ENCODE measurements at regions not wholly inside any gene's neighbourhood (a gene's known extent, or its start where the extent isn't known, plus 50 kb on each side); places are given as distances from the start of the nearest gene placed in this dataset.

DNA sequence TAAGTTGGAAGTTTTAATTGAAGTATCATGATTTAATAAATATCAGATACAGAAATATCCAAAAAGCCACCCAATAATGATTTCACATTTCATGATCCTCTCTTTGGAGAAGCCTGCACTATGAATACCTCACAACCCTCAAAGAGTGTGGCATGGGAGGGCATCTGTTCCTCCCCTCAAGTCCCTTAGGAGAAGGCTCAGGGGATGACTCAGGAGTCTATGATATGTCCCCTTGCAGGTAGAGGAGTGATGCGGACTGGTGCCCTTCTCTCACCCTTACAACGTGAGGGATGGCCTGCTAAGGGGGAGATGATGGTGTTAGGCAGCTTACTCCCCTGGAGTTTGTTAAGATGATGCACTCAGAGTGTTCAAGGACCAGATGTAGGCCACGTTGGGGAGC, 303.3 kb upstream of the DUSP10 start:
- no peak overlapping the region for H3K4me3 Mint-ChIP-seq
- ATAC-seq (ENCODE audit: low read depth in 2 of 2) (no peak), DNase-seq (no peak)
- peak overlapping the region in 1 of 6 donors; percentile 40 for H3K27ac Mint-ChIP-seq
- peaks cover 0 to 5% (median 0%) of the 10 kb centered on the region in 3 donors for H3K4me1 Mint-ChIP-seq
- no peaks in the 10 kb centered on the region for H3K36me3 Mint-ChIP-seq
- no peaks in the 10 kb centered on the region for H3K27me3 Mint-ChIP-seq
- H3K9me3 Mint-ChIP-seq, result no peaks in the 10 kb centered on the region

DNA sequence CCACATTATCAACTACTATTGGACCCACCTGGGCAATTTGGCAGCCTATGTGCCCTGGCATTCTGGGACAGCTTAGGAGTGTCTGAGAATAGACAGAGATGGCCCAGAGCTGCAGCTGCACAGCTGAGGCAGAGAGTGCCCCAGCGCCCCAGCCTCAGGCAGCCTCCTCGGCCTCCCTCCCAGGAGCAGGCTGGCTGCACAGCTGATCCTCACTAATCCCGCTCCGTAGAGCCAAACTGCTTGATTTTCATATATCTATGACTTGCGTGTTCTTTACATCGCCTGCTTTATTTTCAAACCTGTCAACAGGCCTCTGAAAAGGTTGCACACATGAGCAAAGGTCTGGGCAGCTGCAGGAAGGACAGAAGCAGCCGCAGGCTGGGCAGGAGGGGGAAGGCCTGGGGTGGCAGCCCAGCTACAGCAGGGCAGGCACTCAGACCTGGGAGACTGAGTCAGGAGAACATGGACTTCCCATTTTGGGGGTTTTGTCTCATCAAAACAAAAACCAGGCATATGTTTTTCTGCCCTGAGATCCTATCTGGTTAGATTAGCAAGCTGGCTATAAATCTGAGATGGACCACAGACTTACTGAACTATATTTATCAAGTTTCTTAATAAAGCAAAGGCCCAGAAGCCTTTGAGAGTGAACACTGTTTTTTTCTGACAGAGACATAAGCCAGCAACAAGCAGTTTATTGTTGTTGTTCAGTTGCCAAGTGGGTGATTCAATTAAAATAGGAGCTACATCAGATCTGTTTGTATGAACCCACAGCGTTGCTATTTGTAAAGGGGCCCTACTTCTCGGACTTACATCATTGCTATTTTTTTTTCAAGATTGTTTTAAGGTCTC, 301.8 kb upstream of the DUSP10 start:
- Mint-ChIP-seq H3K27me3 (no peaks in the 10 kb centered on the region), H3K9me3 (no peaks in the 10 kb centered on the region), H3K27ac (peak overlapping the region in 1 of 6 donors; percentile 16), H3K36me3 (no peaks in the 10 kb centered on the region), H3K4me3 (no peak overlapping the region), H3K4me1 (no peaks in the 10 kb centered on the region)
- no peak for ATAC-seq (ENCODE audit: low read depth in 2 of 2)
- no peak for DNase-seq

DNA sequence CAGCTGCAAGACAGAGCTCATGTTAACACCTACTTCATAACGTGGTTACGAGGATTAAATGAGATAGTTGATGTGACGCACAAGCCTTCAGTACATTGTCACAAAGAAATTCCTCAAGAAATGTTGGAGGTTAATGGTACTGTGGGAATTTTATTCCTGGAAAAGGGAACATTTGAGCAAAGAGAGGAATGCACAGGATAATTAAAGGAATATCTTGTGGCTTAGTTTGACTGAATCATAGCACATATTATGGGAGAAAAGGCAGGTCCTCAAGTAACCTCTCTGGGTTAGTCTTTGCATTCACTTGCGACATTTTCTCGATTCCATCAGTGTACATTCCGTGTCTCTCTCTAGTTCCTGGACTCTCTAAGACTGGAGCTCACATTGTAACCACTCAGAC, 300.2 kb upstream of the DUSP10 start:
- H3K4me3 Mint-ChIP-seq, result no peak overlapping the region
- no peak overlapping the region for H3K27ac Mint-ChIP-seq
- no peaks in the 10 kb centered on the region for H3K9me3 Mint-ChIP-seq

DNA sequence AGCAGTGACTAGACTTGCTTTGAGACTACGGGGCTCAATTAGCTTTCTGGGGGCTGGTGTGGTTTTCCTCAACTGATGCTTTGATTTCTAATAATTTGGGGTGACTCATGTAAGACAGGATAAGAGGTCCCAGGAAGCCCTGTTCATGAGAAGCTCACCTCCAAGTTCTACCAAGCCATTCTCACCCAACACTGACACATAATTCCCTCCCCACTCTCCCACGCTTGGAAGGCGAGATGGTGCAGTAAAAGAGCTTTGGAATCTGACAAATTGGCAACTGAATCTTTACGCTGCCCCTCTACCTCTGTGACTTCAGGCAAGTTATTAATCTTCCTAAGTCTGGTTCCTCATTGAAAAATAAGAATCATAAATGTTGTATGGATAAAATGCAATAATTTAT, 299.1 kb upstream of the DUSP10 start:
- Mint-ChIP-seq H3K36me3 (no peaks in the 10 kb centered on the region), H3K4me3 (no peak overlapping the region), H3K9me3 (peaks cover 0 to 4% (median 0%) of the 10 kb centered on the region in 7 donors), H3K27me3 (peaks cover under 1 to 9% (median 6%) of the 10 kb centered on the region in 3 donors), H3K4me1 (no peaks in the 10 kb centered on the region), H3K27ac (no peak overlapping the region)
- DNase-seq, result no peak
- ATAC-seq (ENCODE audit: low read depth in 2 of 2), result no peak

More for the DNA sequence above, 300.2 kb upstream of the DUSP10 start:
- peaks cover 0 to 1% (median 0%) of the 10 kb centered on the region in 3 donors for H3K27me3 Mint-ChIP-seq
- DNase-seq, result no peak
- H3K4me1 Mint-ChIP-seq, result no peaks in the 10 kb centered on the region
- H3K36me3 Mint-ChIP-seq, result no peaks in the 10 kb centered on the region
- no peak for ATAC-seq (ENCODE audit: low read depth in 2 of 2)

DNA sequence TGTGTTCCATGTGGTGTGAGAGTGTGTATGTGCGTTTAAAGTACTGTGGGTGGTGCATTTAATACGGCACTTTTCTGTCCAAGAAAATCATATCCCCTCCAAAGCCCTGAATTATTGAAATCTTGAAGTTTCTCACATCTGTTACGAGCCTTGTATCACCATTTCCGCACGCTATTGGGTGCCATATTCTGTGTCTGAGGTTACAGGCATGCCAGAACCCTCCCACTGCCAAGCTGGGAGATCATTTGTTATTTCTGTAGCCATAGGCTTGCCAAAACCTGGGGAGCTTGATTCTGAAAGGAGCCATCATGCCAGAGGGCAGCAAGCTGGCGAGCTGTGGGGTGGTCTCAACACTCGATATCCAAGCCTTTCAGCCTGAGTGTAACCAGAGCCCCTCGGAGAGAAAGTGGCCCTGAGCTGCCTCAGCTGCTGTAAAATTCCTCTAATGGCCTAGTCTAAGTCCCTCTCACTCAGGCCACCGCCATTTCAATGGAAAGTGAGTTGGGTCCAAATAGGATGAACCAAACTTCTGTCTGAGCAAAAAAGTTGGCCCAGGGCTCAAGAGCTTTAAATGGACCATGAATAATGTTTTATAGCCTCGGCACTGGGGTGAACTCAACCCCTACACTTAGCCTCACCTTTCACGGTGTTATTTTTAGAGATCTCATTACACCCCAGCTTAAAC, 298.4 kb upstream of the DUSP10 start:
- no peaks in the 10 kb centered on the region for H3K4me1 Mint-ChIP-seq
- H3K27me3 Mint-ChIP-seq, result peaks cover 5 to 9% (median 6%) of the 10 kb centered on the region in 3 donors
- H3K4me3 Mint-ChIP-seq, result no peak overlapping the region
- peaks cover 0 to 4% (median 0%) of the 10 kb centered on the region in 7 donors for H3K9me3 Mint-ChIP-seq
- no peak for ATAC-seq (ENCODE audit: low read depth in 2 of 2)
- DNase-seq, result no peak
- H3K36me3 Mint-ChIP-seq, result no peaks in the 10 kb centered on the region
- peak overlapping the region in 1 of 6 donors; percentile 5 for H3K27ac Mint-ChIP-seq

DNA sequence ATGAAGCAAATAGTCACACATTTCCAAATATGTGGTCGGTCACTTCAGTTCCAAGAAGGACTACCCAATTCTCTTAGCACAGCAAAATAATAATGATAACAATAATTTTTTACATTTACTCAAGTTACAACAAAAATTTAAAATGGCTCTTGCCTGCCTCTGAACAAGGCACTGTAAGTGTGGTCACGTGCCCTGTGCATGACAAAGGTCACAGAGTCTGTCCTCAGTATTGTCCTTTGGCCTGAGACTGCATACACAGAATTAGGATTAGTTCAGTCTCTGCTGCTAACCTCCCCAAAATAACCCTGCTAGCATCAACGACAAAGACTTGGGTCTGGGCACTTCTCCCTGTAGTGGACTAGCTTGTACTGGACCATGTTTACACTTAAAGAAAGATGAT, 297.1 kb upstream of the DUSP10 start:
- Mint-ChIP-seq H3K27me3 (peaks cover 5 to 9% (median 6%) of the 10 kb centered on the region in 3 donors), H3K36me3 (no peaks in the 10 kb centered on the region), H3K4me1 (no peaks in the 10 kb centered on the region), H3K9me3 (peaks cover 0 to 4% (median 0%) of the 10 kb centered on the region in 7 donors), H3K4me3 (no peak overlapping the region), H3K27ac (no peak overlapping the region)
- DNase-seq (no peak), ATAC-seq (ENCODE audit: low read depth in 2 of 2) (no peak)

DNA sequence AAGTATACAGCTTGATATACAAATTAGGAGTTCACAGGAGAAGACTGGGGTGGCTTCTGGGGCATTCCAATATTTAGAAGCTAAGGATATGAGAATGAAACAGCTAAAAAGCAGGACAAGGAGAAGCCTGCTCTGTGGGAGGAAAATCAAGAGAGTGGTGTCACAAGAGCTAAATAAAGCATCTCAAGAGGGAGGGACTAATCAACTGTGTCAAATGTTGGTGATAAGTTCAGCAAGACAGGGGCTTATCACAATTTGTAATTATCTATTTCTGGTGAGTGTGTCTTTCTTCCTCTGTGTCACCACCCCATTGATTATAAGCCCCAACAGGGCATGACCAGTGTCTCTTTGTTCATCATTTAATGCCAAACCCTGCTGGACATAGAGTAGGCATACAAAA, 295.8 kb upstream of the DUSP10 start:
- peaks cover 5 to 9% (median 6%) of the 10 kb centered on the region in 3 donors for H3K27me3 Mint-ChIP-seq
- peaks cover 0 to 4% (median 0%) of the 10 kb centered on the region in 7 donors for H3K9me3 Mint-ChIP-seq
- no peak overlapping the region for H3K4me3 Mint-ChIP-seq
- H3K4me1 Mint-ChIP-seq, result no peaks in the 10 kb centered on the region
- DNase-seq (no peak), ATAC-seq (ENCODE audit: low read depth in 2 of 2) (no peak)
- no peaks in the 10 kb centered on the region for H3K36me3 Mint-ChIP-seq
- H3K27ac Mint-ChIP-seq, result no peak overlapping the region

DNA sequence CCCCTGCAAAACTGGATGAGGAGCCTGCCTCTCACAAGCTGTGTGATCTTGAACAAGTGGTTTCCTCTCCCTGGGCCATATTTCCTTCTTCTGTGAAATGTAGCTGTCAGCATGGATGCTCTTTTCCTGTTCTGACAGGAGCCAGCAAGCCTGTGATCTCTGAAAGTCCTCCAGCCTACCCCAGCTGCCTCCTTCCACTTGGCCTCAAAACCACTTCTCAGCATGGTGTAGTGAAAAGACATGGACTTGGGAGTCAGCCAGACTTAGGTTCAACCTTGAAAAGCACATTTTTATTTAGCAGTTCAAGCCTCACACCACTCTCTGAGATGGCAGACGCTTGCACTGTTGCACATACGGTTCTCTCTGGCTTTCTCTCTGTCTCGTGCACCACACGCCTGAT, 292.9 kb upstream of the DUSP10 start:
- DNase-seq, result no peak
- H3K4me3 Mint-ChIP-seq, result no peak overlapping the region
- ATAC-seq (ENCODE audit: low read depth in 2 of 2), result no peak
- H3K27ac Mint-ChIP-seq, result no peak overlapping the region
- H3K36me3 Mint-ChIP-seq, result no peaks in the 10 kb centered on the region
- H3K27me3 Mint-ChIP-seq, result peaks cover 5 to 18% (median 6%) of the 10 kb centered on the region in 3 donors
- H3K9me3 Mint-ChIP-seq, result peaks cover 0 to 4% (median 0%) of the 10 kb centered on the region in 7 donors
- H3K4me1 Mint-ChIP-seq, result no peaks in the 10 kb centered on the region

DNA sequence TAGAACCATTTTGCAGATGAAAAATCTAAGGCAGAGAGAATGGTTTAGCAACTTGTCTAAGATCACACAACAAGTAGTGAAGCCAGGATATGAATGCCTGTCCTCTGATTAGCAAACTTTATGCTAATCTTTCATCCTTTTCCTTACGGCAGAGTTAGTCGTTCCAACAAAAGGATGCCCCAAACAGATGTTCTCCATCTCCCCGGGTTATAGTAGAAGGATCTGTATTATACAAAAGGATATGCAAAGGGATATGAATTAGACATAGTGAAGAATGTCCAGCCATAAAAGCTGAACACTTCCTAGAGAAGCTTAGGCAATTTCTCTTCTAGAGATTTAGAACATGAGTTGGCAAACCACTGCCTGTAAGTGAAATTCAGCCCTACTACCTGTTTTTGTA, 291.6 kb upstream of the DUSP10 start:
- H3K9me3 Mint-ChIP-seq, result peaks cover 0 to 4% (median 0%) of the 10 kb centered on the region in 7 donors
- no peaks in the 10 kb centered on the region for H3K36me3 Mint-ChIP-seq
- no peak for ATAC-seq (ENCODE audit: low read depth in 2 of 2)
- no peak overlapping the region for H3K27ac Mint-ChIP-seq
- no peak overlapping the region for H3K4me3 Mint-ChIP-seq
- H3K4me1 Mint-ChIP-seq, result no peaks in the 10 kb centered on the region
- DNase-seq, result no peak
- peaks cover 5 to 18% (median 6%) of the 10 kb centered on the region in 3 donors for H3K27me3 Mint-ChIP-seq

DNA sequence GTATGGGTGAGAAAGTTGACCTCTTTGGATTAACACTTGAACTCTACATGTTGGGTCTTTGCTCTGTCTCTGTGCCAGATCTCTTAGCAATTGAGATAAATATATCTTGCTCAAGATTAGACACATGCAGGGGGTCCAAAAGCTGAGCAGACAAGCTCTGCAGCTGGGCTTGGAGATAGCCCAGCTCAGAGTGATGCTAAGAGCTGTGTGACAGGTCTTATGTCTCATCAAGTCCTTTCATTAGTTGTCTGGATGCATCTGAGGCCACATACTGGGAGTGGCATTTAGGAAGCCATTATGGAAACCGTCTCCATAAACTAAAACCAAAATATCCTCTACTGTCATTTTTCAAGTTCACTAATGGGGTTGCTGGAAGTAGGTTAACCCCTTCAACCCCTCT, 289.4 kb upstream of the DUSP10 start:
- H3K4me3 Mint-ChIP-seq, result no peak overlapping the region
- no peak for ATAC-seq (ENCODE audit: low read depth in 2 of 2)

DNA sequence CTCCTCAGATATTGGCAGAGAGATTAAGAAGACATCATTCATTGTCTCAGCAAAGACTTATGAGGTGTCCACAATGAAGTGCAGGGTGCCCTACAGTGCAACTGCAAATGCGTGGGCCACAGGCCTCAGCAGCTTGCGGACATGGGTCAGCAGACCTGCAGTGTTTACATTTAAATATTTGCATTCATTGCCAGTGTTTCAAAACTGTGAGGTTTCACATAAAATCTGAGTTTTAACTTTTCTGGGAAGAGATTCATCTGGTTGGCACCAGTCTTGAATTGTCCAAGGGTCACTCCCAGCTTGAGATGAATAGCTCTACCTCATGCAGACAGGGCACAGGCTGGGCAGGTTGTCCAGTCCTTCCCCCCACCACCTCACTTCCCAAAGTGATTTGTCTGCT, 286.8 kb upstream of the DUSP10 start:
- Mint-ChIP-seq H3K27me3 (peaks cover 0 to 22% (median 4%) of the 10 kb centered on the region in 3 donors), H3K27ac (no peak overlapping the region), H3K4me1 (no peaks in the 10 kb centered on the region), H3K36me3 (no peaks in the 10 kb centered on the region), H3K9me3 (no peaks in the 10 kb centered on the region), H3K4me3 (no peak overlapping the region)
- no peak for ATAC-seq (ENCODE audit: low read depth in 2 of 2)
- no peak for DNase-seq

More for the DNA sequence above, 289.4 kb upstream of the DUSP10 start:
- H3K27me3 Mint-ChIP-seq, result peaks cover 0 to 18% (median 6%) of the 10 kb centered on the region in 3 donors
- no peak overlapping the region for H3K27ac Mint-ChIP-seq
- no peak for DNase-seq
- H3K4me1 Mint-ChIP-seq, result no peaks in the 10 kb centered on the region
- no peaks in the 10 kb centered on the region for H3K9me3 Mint-ChIP-seq
- no peaks in the 10 kb centered on the region for H3K36me3 Mint-ChIP-seq

DNA sequence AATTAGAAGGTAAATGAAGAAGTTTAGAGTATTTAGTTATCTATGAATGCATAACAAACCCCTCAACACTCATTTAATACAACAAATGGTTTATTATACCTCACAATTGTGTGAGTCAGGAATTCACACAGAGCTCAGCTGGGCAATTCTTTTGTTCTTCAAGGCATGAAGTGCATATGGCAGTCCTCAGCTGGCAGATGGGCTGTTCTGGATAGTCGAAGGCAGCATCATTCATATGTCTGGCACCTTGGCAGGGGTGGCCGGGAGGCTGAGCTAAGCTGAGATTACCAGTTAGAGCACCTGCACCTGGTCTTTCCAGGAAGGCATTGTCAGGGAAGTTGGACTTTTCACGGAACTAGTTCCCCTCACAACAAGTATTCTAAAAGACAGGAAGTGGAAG, 286.2 kb upstream of the DUSP10 start:
- Mint-ChIP-seq H3K4me3 (no peak overlapping the region), H3K36me3 (no peaks in the 10 kb centered on the region), H3K4me1 (no peaks in the 10 kb centered on the region), H3K9me3 (peaks cover 0 to 2% (median 0%) of the 10 kb centered on the region in 7 donors), H3K27me3 (peaks cover 0 to 22% (median 4%) of the 10 kb centered on the region in 3 donors), H3K27ac (no peak overlapping the region)
- no peak for DNase-seq
- ATAC-seq (ENCODE audit: low read depth in 2 of 2), result no peak

DNA sequence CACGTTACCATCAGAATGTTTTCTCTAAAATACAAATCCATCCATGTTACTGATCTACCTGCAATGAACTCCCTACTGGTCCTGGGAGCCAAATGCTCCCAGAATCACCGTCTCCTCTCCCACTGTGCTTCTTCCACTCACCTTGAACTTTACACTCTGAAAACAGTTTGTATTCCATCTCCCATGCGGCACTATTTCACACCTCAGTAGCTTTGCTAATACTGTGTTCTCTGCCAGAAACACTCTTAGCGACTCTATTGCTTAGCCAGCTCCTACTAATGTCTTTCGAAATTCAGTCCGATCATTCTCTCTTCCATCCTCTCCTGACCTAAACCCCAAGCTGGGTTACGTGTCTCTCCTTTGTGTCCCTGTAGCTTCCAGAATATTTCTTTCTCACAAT, 284.4 kb upstream of the DUSP10 start:
- H3K4me3 Mint-ChIP-seq, result no peak overlapping the region
- no peaks in the 10 kb centered on the region for H3K36me3 Mint-ChIP-seq
- H3K27me3 Mint-ChIP-seq, result peaks cover 0 to 14% (median 4%) of the 10 kb centered on the region in 3 donors
- no peak overlapping the region for H3K27ac Mint-ChIP-seq
- DNase-seq, result no peak
- H3K4me1 Mint-ChIP-seq, result no peaks in the 10 kb centered on the region
- no peak for ATAC-seq (ENCODE audit: low read depth in 2 of 2)
- H3K9me3 Mint-ChIP-seq, result peaks cover 0 to 2% (median 0%) of the 10 kb centered on the region in 7 donors

DNA sequence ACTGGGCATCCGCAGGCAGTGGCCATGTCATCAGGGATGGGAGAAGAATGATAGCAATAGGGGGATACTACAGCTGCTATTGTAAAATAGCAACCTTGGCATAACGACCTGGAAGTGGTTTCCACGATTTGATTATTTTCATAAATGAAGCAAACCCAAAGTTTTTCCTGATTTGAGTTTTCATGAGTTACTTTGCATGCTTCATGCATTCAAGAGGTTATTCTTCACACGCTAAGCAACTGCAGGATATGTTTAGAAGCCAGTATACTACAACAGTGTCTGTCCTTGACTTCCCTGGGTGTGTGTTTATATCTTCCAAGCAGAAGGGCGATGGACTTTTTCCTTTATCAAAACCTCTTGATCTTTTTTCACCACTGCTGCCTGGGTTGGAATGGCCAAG, 281.1 kb upstream of the DUSP10 start:
- no peak overlapping the region for H3K4me3 Mint-ChIP-seq
- peaks cover 0 to 14% (median 4%) of the 10 kb centered on the region in 3 donors for H3K27me3 Mint-ChIP-seq
- H3K36me3 Mint-ChIP-seq, result no peaks in the 10 kb centered on the region
- DNase-seq, result no peak
- no peaks in the 10 kb centered on the region for H3K4me1 Mint-ChIP-seq
- ATAC-seq (ENCODE audit: low read depth in 2 of 2), result no peak
- H3K27ac Mint-ChIP-seq, result peak overlapping the region in 1 of 6 donors; percentile 46
- H3K9me3 Mint-ChIP-seq, result peaks cover 0 to 2% (median 0%) of the 10 kb centered on the region in 7 donors
